NCI-H187 treated with DMSO at 0.1 percent for 48 hours (cell line): ENCODE measurements at regions not wholly inside any gene's neighbourhood (a gene's known extent, or its start where the extent isn't known, plus 50 kb on each side); places are given as distances from the start of the nearest gene placed in this dataset.
"Not testable (repeated sequence)": the region's sequence is repeated elsewhere in the genome, so short reads cannot be mapped to it uniquely, and the experiment has no call there.

Source experiments
- DNase-seq: peaks from one replicate; lab custom pipeline; 2025; lab: John Stamatoyannopoulos, UW

DNA sequence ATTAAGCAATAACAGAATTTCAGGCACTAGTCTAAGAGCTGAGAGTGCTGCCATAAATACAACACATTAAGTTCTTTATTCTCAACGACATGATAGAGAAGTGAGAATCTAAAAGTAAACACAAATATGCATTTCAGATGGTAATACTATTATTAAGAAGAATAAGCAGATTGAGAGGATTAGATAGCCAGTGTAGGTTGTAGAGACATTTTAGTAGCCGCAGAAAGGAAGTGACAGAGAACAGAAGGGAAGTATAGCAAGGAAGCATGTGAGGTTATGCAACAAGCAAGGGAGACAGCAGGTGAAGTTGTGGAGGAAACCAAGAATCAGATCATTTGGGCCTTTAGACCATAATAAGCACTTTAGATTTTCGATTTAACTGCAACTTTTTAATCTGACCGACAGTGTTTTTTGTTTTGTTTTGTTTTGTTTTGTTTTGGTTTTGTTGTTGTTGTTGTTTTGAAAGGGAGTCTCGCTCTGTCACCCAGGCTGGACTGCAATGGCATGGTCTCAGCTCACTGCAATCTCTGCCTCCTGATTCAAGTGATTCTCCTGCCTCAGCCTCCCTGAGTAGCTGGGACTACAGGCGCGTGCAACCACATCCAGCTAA lies 737.0 kb upstream of the ADGRB3 start:
- no peak for DNase-seq

DNA sequence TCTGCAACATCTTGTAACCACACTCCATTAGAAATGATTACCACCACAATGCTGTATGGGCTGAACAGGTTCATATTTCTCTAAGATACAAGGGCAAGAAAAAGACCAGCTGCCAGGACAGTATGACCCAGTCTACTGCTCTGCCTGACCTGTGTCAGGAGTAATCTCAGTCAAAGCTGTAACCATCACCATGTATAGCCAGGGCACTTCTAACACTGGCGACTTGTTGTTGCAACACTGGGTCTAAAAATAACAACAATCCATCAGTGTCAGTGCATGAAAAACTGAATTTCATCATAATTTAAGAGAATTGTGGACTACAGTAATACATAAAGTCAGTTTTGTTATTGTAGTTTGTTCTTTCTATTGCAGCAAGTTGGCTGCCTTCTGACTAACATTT lies 738.6 kb upstream of the ADGRB3 start:
- no peak for DNase-seq

DNA sequence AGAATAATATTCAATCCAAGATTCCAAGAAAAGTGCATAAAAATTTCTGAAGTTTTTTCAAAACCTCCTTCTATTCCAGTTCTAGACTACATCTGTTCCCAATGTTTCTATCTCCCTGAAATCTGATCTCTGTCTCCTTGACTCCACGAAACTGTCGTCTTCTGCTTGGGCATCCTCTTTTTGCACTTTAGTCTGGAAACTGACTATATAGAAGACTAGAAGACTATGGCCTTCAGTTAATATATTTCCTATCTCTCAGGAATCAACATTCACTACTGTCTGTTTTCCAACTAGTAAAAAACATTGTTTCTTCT lies 745.4 kb upstream of the ADGRB3 start:
- no peak for DNase-seq

DNA sequence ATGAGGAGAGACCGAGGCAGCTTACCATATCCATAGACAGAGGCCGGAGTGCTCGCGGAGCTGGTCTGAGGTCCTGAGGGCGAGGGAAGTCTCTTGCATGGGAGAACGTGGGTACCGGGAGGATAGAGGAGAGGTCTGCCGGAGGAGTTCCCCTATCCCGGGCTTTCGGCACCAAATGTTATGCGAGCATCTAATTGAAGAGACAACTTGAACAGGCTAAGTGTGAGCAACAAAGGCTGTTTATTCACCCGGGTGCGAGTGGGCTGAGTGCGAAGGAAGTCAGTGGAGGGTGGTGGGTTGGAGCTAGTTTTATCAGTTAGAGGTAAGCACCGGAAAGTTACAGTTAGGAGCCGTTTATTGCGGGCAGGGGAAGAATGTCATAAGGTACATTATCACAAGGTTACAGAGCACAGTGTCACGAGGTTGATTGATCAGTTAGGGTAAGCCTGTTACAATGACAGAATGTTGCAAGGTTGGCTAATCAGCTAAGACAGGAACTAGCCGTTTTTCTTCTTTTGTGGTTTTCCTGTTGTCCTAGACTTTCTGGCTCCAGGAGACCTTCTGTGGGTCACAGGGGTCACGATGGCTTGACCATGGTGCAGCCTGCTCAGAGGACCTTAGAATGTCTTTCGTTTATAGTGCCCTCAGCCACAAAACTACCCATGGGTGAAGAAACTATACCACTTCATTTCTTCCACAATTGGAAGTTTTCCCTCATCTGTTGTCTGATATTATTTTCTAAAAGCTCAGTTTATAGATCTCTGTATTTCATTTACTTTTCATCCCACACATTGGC lies 746.0 kb upstream of the ADGRB3 start:
- no peak for DNase-seq

DNA sequence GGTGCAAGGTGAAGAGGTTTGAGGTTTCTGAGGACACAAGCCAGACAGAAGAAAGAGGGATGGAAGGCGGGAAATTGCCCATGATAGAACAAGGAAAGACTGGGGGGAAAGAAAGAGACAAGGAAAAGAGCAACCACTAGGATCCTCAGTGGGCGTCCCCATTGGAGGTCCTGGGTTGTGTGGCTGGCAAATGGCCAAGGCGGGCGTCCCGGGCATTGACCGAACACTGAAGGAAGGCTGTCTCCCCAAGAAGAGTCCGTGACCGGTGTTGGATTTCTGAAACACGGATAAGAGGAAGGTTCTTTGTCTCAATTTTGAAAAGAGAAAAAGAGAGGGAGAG lies 746.6 kb upstream of the ADGRB3 start:
- DNase-seq, result no peak

DNA sequence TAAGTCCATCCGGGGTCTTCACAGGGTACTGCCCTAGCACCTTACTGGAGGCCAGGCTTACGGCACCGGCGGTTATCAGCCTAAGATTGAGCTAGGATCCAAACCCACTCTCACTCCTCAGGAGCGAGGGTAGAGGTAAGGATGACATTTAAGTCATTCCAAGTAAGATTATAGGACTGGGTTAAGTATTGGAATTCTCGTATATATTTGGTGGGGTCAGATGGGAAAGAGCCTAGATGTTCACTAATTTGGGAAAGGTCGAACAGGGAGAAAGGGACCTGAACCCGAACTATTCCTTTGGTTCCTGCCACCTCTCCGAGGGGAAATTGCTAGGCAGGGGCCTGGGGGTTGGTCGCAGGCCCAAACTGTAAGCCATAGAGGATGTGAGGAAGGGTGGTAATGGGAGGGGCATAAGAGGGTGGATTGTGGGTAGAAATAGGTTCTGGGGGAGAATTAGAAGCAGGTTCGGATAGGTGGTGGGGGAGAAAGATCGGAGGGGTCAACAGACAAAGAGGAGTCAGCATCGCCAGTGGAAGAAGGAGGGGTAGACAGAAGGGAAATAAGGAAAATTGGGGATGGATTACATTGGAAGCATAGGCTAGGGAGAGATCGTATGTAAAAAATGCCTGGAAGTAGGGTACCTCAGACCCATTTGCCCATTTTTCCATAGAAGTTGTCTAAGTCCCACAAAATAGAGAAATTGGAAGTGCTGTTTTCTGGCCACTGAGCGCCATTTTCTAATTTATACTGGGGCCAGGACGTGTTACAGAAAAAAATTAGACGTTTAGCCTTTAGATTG lies 747.1 kb upstream of the ADGRB3 start:
- no peak for DNase-seq

DNA sequence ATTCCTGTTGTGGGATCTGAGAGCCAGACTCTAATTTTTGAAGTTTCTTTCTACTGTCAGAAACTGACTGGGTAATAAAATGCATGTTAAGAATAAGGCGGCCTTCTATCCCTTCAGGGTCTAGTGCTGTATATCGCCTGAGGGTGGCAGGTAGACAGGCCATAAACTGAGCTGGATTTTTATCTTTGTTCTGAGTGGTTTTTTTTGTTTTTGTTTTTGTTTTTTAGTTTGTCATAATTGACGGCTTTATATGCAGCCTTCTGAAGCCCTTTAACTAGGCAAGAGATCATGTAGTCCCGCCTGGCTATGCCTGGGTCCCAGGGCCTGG lies 747.7 kb upstream of the ADGRB3 start:
- DNase-seq, result no peak

DNA sequence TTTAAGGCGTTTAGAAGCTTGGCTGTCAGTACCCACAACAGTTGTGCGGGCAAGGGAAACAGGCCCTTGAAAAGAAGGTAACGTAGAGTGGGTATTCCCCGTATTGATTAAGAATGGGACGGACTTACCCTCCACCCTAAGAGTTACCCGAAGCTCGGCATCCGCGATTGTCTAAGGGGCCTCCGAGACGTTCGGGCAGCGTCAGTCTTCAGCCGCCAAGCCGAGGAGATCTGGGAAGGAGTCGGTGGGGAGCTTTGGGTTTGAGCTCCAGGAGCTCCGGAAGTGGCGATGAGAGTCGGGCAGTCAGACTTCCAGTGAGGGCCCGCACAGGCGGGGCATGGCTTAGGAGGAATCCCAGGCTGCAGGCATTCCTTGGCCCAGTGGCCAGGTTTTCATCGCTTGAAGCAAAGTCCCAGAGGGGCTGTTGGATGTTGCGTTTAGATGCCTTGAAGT lies 748.2 kb upstream of the ADGRB3 start:
- DNase-seq, result no peak

DNA sequence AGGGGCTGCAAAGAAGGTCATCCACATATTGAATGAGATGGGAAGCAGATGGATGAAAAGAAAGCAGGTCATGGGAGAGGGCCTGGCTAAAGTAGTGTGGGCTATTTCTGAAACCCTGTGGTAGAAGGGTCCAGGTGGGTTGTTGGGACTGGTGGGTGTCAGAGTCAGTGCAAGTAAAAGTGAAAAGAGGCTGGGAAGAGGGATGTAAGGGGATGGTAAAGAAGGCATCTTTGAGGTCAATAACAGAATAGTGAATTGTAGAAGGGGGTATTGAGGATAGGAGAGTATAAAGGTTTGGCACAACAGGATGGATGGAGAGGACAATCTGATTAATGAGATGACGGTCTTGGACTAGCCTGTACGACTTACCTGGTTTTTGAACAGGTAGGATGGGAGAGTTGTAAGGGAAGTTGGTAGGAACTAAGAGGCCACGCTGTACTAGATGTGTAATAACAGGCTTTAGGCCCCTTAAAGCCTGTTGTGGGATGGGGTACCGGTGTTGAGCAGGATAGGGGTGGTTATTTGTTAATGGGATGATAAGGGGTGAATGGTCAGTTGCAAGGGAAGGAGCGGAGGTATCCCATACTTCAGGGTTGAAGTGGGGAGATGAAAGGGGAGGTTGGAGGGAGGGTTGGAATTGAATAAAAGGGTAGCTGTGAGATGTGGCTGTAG lies 748.9 kb upstream of the ADGRB3 start:
- no peak for DNase-seq

DNA sequence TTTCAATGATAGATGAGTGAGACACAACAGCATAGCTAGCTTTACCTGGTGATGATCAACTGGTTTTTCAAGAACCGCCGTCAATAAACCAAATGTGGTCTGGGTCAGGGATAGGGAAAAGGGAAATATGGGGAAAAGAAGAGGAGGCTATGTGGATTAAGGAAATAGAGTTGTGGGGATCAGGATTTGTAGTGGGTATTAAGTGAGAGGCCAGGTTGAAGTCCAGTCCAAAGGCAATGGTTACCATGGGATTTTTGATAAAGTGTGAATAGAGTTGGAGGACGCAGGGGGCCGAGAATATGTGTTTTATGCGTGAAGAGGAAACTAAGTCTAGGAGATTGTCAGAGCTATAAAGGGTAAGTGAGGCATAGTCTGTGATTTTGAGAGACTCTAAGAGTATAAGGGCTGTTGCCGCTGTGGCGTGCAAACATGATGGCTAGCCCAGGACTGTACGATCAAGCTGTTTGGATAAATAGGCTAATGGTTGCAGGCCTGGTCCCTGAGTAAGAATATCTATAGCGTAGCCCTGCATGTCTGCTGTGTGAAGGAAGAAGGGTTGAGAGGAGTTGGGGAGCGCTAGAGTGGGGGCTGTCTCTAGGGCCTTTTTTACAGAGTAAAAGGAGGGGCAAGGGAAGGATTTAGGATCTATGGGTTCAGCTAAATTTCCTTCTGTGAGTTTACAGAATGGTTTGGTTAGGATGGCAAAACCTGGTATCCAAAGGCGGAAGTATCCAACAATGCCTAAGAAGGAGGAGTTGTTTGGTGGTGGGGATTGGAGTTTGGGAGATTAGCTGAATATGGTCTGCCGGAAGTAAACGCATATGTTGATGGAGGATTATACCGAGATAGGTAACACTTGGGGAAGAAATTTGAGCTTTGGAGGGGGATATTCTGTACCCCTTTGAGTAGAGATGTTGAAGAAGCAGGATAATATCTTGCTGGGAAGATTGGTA lies 749.7 kb upstream of the ADGRB3 start:
- no peak for DNase-seq

DNA sequence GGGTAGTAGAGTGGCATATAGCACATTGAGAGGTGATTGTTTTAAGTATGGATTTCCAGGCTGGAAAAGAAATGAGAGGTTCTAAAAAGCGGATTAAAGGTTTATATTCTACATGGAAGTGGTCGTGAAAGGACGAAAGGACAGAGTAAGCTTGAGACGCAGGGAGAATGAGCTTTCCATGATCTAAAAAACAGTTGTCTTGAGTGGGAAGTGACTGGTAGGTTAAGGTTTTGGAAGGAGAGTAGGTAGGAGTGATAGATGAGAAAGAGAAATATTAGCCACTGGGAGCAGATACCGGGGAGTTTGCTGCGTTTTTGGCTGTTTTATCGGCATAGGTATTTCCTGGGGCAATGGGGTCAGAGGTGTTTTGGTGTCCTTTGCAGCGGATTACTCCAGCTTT lies 750.6 kb upstream of the ADGRB3 start:
- no peak for DNase-seq

DNA sequence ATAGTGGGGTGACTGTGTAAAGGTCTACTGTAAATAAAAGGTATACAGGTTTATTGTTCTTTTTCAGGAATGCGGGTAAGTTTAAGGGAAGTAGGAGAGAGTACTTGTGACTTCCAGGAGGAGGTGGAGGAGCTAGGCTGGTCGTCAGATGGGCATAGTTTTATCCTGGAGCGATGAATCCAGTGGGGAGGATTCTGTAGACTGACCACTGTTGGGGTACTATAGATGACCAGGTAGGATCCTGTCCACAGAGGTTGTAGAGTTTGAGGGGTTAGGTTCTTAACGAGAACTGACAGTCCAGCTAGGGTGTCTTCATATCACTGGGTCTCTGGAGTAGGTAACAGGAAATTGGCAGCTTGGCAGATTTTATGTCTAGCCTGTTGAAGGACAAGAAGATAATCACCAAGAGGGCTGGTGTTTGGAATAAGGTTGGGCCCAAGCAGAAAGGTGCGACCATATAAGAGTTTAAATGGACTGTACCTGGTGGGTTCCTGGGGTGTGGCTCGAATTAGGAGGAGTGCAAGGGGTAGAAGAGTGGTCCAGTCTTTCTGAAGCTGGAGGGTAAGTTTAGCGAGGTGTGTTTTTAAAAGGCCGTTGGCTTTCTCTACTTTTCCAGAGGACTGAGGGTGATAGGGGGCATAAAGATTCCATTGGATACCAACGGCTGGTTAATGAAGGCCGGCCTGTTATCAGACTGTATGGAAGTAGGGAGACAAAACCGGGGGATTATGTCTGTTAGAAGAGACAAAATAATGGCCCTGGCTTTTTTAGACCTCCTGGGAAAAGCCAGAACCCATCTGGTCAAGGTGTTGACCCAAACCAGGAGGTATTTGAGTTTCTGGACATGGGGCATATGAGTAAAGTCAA lies 751.3 kb upstream of the ADGRB3 start:
- DNase-seq, result no peak

DNA sequence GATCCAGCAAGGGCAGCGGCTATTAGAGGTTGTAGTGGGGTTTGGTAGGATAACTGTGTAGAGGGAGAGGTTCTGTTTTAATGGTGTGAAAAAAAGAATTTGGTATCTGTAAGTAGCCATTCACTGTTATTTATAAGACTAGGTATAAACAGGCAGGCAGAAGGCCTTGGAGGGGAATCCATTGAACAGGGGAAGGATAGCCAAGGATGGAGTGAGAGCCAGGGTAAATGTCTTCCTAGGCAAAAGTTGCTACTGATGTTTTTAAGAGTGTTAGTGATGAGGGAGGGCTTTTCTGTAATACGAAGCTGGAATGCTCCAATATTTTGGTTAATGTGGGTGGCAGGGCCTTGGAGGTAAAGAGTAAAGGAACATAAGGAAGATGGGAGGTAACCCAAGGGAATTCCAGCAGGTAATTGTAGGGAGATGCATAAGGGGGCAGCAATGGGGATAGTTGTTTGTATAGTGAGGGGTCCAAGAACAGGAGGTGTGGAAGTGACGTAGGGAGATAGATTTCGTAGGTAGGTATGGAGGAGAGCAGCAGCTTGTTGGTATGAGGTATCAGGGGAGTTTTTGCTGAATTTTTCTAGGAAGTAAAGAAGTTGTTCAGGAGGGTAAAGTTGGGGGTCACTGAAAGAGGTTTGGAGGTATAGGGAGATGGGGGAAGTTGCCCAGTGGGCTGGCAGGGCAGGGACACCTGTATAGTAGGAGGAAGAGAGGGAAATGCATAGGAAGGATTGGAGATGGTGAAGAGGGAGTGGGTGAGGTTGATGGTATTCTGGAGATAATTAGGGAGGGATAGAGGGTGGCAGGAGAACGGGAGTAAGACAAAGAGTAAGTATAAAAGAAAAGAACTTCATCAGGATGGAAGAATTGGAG lies 752.4 kb upstream of the ADGRB3 start:
- DNase-seq, result no peak

DNA sequence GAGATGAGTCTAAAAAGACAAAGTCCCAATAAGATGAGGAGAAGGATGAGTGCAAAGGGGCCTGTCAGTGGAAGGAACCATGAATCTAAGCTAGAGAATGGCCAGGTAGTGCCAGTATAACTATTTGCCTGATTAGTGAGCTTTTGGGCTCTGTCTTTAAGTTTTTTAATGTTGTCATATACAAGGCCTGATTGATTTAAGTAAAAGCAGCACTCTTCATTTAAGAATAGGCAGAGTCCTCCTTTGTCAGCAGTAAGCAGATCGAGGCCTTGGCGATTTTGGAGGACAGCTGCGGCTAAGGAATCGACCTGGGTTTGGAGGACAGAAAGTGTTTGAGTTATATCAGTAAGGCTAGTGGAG lies 753.4 kb upstream of the ADGRB3 start:
- DNase-seq, result no peak

DNA sequence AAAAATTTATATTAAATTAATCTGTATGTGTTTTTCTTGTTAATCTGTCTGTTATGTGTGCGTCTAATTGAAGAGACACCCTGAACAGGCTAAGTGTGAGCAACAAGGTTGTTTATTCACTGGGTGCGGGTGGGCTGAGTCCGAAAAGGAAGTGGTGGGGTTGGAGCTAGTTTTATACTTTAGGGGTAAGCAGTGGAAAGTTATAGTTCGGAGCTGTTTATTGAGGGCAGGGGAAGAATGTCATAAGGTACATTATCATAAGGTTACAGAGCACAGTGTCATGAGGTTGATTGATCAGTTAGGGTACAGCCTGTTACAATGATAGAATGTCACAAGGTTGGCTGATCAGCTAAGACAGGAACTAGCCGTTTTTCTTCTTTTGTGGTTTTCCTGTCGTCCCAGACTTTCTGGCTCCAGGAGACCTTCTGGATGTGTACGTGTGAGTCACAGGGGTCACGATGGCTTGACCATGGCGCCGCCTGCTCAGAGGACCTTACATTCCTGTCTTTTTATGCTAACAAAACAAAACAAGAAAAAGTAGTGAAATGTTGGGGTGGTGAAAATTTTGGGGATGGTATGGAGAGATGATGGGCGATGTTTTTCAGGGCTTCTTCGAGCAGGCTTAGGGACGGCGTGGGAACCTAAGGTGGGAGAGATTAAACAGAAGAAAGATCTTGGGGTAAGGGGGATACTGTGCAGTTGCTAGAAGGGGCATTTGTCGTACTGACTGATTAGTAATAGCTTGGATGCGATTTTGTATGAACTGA lies 754.0 kb upstream of the ADGRB3 start:
- no peak for DNase-seq

DNA sequence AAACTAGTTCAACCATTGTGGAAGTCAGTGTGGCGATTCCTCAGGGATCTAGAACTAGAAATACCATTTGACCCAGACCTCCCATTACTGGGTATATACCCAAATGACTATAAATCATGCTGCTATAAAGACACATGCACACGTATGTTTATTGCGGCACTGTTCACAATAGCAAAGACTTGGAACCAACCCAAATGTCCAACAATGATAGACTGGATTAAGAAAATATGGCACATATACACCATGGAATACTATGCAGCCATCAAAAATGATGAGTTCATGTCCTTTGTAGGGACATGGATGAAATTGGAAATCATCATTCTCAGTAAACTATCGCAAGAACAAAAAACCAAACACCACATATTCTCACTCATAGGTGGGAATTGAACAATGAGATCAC lies 754.7 kb upstream of the ADGRB3 start:
- DNase-seq, result not testable (repeated sequence)

DNA sequence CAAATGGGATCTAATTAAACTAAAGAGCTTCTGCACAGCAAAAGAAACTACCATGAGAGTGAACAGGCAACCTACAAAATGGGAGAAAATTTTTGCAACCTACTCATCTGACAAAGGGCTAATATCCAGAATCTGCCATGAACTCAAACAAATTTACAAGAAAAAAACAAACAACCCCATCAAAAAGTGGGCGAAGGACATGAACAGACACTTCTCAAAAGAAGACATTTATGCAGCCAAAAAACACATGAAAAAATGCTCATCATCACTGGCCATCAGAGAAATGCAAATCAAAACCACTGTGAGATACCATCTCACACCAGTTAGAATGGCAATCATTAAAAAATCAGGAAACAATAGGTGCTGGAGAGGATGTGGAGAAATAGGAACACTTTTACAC lies 755.2 kb upstream of the ADGRB3 start:
- not testable (repeated sequence) for DNase-seq

DNA sequence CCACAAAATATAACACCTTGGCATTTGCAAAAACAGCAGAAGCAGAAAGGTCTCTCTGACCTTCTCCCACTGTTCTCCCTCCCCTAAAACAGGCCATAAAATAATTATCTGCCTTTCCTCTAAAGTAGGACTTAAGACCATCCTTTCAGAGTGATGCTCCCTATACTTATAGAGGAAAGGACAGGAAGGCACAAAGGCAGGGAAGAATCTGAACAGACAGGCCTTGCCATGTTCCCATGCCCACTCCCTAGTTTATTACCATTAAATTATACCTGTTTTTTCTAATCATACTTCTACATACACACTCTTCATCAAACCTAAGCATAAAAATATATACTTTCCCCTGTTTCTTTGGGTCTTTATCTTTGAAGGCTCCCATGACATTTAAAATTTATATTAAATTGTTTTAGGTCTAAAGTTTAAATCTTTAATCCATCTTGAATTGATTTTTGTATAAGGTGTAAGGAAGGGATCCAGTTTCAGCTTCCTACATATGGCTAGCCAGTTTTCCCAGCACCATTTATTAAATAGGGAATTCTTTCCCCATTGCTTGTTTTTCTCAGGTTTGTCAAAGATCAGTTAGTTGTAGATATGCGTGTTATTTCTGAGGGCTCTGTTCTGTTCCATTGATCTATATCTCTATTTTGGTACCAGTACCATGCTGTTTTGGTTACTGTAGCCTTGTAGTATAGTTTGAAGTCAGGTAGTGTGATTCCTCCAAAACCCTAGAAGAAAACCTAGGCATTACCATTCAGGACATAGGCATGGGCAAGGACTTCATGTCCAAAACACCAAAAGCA lies 755.8 kb upstream of the ADGRB3 start:
- DNase-seq, result not testable (repeated sequence)
